Esophagus muscularis mucosa (tissue), 3 donors: ENCODE measurements at regions not wholly inside any gene's neighbourhood (a gene's known extent, or its start where the extent isn't known, plus 50 kb on each side); places are given as distances from the start of the nearest gene placed in this dataset.

ENCODE experiments used
- CTCF ChIP-seq, 3 experiments: fragments of 200-600 bp in 2 of 3; fragments of 450-650 bp in 1 of 3; sonication (generic) in 2 of 3; IDR thresholded peaks; one replicate each; pipeline ENCODE4 v1.5.1; 2017 to 2019; ENCODE audit warnings: antibody characterized with exemption in 3 of 3, mild to moderate bottlenecking in 2 of 3, moderate library complexity in 1 of 3
- POLR2A ChIP-seq: fragments of 450-650 bp; IDR thresholded peaks from one replicate; pipeline ENCODE4 v1.6.1; 2017; ENCODE audit warnings: antibody characterized with exemption, moderate library complexity, mild to moderate bottlenecking, low read depth

GRCh38 chr5:135158314-135158697, 124.3 kb upstream of the PITX1 start:
- TF ChIP-seq POLR2A: no peak
- no peak for TF ChIP-seq CTCF (IDR thresholded peaks at IDR 0.05)
